HEK293T (cell line): ENCODE measurements at regions not wholly inside any gene's neighbourhood (a gene's known extent, or its start where the extent isn't known, plus 50 kb on each side); places are given as distances from the start of the nearest gene placed in this dataset.

ENCODE experiments used
- BHLHE40 ChIP-seq: fragments of 450-650 bp; IDR thresholded peaks from 2 replicates; pipeline ENCODE4 v1.6.1; 2016; ENCODE audit warnings: mild to moderate bottlenecking, moderate library complexity, borderline replicate concordance
- CTBP1 ChIP-seq: fragments of 450-650 bp; IDR thresholded peaks from 2 replicates; pipeline ENCODE4 v1.6.1; 2016; ENCODE audit warnings: borderline replicate concordance
- FOXA1 ChIP-seq: fragments of 450-650 bp; IDR thresholded peaks from 2 replicates; pipeline ENCODE4 v1.6.1; 2016; ENCODE audit warnings: mild to moderate bottlenecking
- L3MBTL2 ChIP-seq: fragments of 450-650 bp; conservative IDR thresholded peaks from 2 replicates; pipeline ENCODE4 v1.6.1; 2016; ENCODE audit warnings: mild to moderate bottlenecking
- LEF1 ChIP-seq: fragments of 450-650 bp; IDR thresholded peaks from 2 replicates; pipeline ENCODE4 v1.6.1; 2017; ENCODE audit warnings: mild to moderate bottlenecking, borderline replicate concordance
- TARDBP ChIP-seq: fragments of 450-650 bp; IDR thresholded peaks from 2 replicates; pipeline ENCODE4 v1.6.1; 2016

DNA sequence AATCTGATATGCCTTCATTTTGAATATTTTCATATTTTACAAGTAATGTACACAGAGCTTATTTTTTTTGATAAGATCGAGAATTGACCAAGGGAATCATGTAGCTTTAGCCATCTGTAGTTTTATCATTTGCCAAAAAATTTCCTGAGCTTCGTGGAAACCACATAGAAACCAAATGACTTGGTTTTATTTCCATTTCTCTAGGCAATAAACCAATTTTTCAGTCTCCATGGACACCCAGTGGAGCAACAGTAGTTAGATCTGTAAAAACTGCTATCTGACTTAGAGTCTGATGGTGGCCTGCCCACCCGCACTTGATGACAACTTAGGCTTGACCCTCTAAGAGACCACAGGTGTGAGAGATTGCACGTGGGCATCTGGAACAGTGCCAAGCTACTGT is 127.8 kb upstream of the CDK6 start:
- TF ChIP-seq BHLHE40 (no peak), L3MBTL2 (no peak), FOXA1 (no peak), LEF1 (no peak), TARDBP (no peak), CTBP1 (no peak)
